Prostate gland (tissue), 2 donors: ENCODE measurements at regions not wholly inside any gene's neighbourhood (a gene's known extent, or its start where the extent isn't known, plus 50 kb on each side); places are given as distances from the start of the nearest gene placed in this dataset.

Source experiments
- POLR2A ChIP-seq: fragments of 450-650 bp; IDR thresholded peaks from one replicate; pipeline ENCODE4 v1.6.1; 2016; ENCODE audit warnings: antibody characterized with exemption, mild to moderate bottlenecking
- POLR2AphosphoS5 ChIP-seq: sonication (generic); formaldehyde crosslinking; IDR thresholded peaks from one replicate; pipeline ENCODE4 v1.6.1; 2017; ENCODE audit warnings: antibody characterized with exemption
- TF ChIP-seq, protein P1 (sequence below), 4 experiments: fragments of 200-600 bp in 2 of 4; fragments of 450-650 bp in 2 of 4; sonication (generic) in 2 of 4; IDR thresholded peaks; 1 replicate in 3 of 4; 2 replicates in 1 of 4; pipeline ENCODE4 v1.5.1; 2016 to 2019; ENCODE audit warnings: antibody characterized with exemption in 4 of 4, mild to moderate bottlenecking in 2 of 4, moderate library complexity in 2 of 4

- TF ChIP-seq, protein P1, sequence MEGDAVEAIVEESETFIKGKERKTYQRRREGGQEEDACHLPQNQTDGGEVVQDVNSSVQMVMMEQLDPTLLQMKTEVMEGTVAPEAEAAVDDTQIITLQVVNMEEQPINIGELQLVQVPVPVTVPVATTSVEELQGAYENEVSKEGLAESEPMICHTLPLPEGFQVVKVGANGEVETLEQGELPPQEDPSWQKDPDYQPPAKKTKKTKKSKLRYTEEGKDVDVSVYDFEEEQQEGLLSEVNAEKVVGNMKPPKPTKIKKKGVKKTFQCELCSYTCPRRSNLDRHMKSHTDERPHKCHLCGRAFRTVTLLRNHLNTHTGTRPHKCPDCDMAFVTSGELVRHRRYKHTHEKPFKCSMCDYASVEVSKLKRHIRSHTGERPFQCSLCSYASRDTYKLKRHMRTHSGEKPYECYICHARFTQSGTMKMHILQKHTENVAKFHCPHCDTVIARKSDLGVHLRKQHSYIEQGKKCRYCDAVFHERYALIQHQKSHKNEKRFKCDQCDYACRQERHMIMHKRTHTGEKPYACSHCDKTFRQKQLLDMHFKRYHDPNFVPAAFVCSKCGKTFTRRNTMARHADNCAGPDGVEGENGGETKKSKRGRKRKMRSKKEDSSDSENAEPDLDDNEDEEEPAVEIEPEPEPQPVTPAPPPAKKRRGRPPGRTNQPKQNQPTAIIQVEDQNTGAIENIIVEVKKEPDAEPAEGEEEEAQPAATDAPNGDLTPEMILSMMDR (IDR thresholded peaks at IDR 0.05), result no peak
- TF ChIP-seq POLR2AphosphoS5, result no peak
- no peak for TF ChIP-seq POLR2A
Observed at GRCh38 chr4:133775469-133775868, 426.1 kb downstream of the PABPC4L start.
